A549 (cell line): ENCODE measurements at regions not wholly inside any gene's neighbourhood (a gene's known extent, or its start where the extent isn't known, plus 50 kb on each side); places are given as distances from the start of the nearest gene placed in this dataset.
"Not testable (repeated sequence)": the region's sequence is repeated elsewhere in the genome, so short reads cannot be mapped to it uniquely, and the experiment has no call there.

Experiments used
- ATAC-seq, 2 experiments: fragments of 200-7000 bp in 1 of 2; fragments of >200 bp in 1 of 2; cut with Nextera tagmentation in 1 of 2; cut with Tn5 transposase in 1 of 2; 3 replicates each; pipeline versions ENCODE4 v1.8.0 to v1.9.1; 2018 to 2020; ENCODE audit warnings: mild to moderate bottlenecking in 1 of 2, moderate library complexity in 1 of 2
- CTCF ChIA-PET: fragments of 300-600 bp; sonication (Branson Sonifier 250); formaldehyde crosslinking; extraction: SDS; loops from one replicate; lab custom pipeline; 2021; ENCODE audit warnings: antibody characterized with exemption, inconsistent platforms; lab: Yijun Ruan, JAX
- POLR2A ChIA-PET: fragments of 350-600 bp; formaldehyde crosslinking; extraction: SDS; loops from one replicate; lab custom pipeline; 2021; ENCODE audit warnings: antibody characterized with exemption, inconsistent platforms; lab: Yijun Ruan, JAX
- DNase-seq, 2 experiments: peaks; one replicate each; pipeline versions ENCODE4 v3.0.0 to v3.0.0-alpha.2; 2011 to 2016; ENCODE audit warnings: low read depth in 1 of 2, low spot score in 1 of 2
- FAIRE-seq: peaks from 2 replicates; lab custom pipeline; 2011; peaks lifted over from hg19 to GRCh38; lab: Jason Lieb, UNC
- H3K27ac ChIP-seq, 2 experiments: fragments of >200 bp; sonication (Bioruptor Twin); formaldehyde crosslinking; 3 replicates each; pipeline ENCODE4 v1.5.1; 2016 to 2017
- H3K4me1 ChIP-seq: fragments of >200 bp; sonication (Bioruptor Twin); formaldehyde crosslinking; 3 replicates; pipeline ENCODE4 v1.6.1; 2016
- H3K4me2 ChIP-seq: fragments of >200 bp; sonication (Bioruptor Twin); formaldehyde crosslinking; 3 replicates; pipeline ENCODE4 v1.6.1; 2016
- H3K4me3 ChIP-seq: fragments of >200 bp; sonication (Bioruptor Twin); formaldehyde crosslinking; 3 replicates; pipeline ENCODE4 v1.5.1; 2016
- H3K9me3 ChIP-seq: fragments of >200 bp; sonication (Bioruptor Twin); formaldehyde crosslinking; 3 replicates; pipeline ENCODE4 v1.6.1; 2016
- BHLHE40 ChIP-seq: IDR thresholded peaks from 2 replicates; pipeline ENCODE4 v1.6.1; 2012; ENCODE audit warnings: low read depth, low read length, inconsistent platforms
- CEBPB ChIP-seq, 2 experiments: fragments of >200 bp in 1 of 2; sonication (Bioruptor Twin) in 1 of 2; formaldehyde crosslinking in 1 of 2; IDR thresholded peaks; 2 replicates each; pipeline ENCODE4 v1.6.1; 2012 to 2016
- HOXB5 ChIP-seq: fragments of 250-450 bp; sonication (Bioruptor Pico); IDR thresholded peaks from 2 replicates; pipeline ENCODE4 v1.5.0; 2020; ENCODE audit warnings: mild to moderate bottlenecking, moderate library complexity
- JUN ChIP-seq, 2 experiments: fragments of >200 bp; sonication (Bioruptor Twin); formaldehyde crosslinking; IDR thresholded peaks; 2 replicates in 1 of 2; 3 replicates in 1 of 2; pipeline ENCODE4 v1.6.1; 2016 to 2017
- MAX ChIP-seq: IDR thresholded peaks from 2 replicates; pipeline ENCODE4 v1.6.1; 2012
- MYC ChIP-seq: IDR thresholded peaks from 2 replicates; pipeline ENCODE4 v1.6.1; 2012; ENCODE audit warnings: mild to moderate bottlenecking, inconsistent platforms, low read length, improper control_type of control experiment, borderline replicate concordance
- PBX3 ChIP-seq: IDR thresholded peaks from 2 replicates; pipeline ENCODE4 v1.6.1; 2012
- POLR2AphosphoS2 ChIP-seq: conservative IDR thresholded peaks from 2 replicates; pipeline ENCODE4 v1.6.1; 2012; ENCODE audit warnings: low read length, improper control_type of control experiment, inconsistent platforms
- RCOR1 ChIP-seq: fragments of 150-350 bp; IDR thresholded peaks from 2 replicates; pipeline ENCODE4 v1.6.1; 2014; ENCODE audit warnings: antibody characterized with exemption, low read length, low read depth
- RFX5 ChIP-seq: fragments of 450-650 bp; IDR thresholded peaks from 2 replicates; pipeline ENCODE4 v1.7.1; 2014; ENCODE audit warnings: antibody characterized with exemption, mild to moderate bottlenecking, moderate library complexity
- RNF2 ChIP-seq: fragments of 200-600 bp; sonication (generic); IDR thresholded peaks from 2 replicates; pipeline ENCODE4 v1.6.1; 2016; ENCODE audit warnings: low read depth, mild to moderate bottlenecking, antibody characterized with exemption, moderate library complexity, borderline replicate concordance
- SMC3 ChIP-seq: fragments of >200 bp; sonication (Bioruptor Twin); formaldehyde crosslinking; IDR thresholded peaks from 3 replicates; pipeline ENCODE4 v1.6.1; 2018; ENCODE audit warnings: inconsistent platforms
- TFCP2L1 ChIP-seq: fragments of 250-450 bp; sonication (Bioruptor Pico); IDR thresholded peaks from 2 replicates; pipeline ENCODE4 v1.5.0; 2021; ENCODE audit warnings: mild to moderate bottlenecking
- USF2 ChIP-seq: fragments of 450-650 bp; IDR thresholded peaks from 2 replicates; pipeline ENCODE4 v1.6.1; 2014; ENCODE audit warnings: antibody characterized with exemption
- WGBS: methylation state at CpG from one replicate; pipeline ENCODE4 v1.1.6; 2017; ENCODE audit errors: missing lambda C conversion rate; 5-methylcytosine and 5-hydroxymethylcytosine counted together
- TF ChIP-seq, protein P1 (sequence below): fragments of 150-350 bp; IDR thresholded peaks from 2 replicates; pipeline ENCODE4 v1.6.1; 2014; ENCODE audit warnings: low read depth, mild to moderate bottlenecking, low read length

DNA sequence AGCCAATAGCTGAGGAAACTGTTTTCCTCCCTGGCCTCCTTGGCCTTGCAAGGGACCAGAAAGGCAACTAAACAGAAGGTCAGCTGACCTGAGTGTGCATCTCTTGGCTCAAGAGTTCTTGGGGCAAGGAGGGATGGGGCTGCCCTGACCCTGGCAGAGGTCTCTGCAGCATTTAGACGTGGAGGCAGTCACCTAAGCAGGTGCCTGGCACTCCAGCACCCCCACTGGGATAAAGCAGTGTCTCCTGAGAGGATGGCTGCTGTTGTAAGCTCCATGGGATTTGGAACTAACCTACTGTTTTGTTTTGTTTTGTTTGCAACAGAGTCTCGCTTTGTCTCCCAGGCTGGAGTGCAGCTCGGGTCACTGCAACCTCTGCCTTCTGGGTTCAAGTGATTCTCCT is 185.2 kb downstream of the TBC1D2B start:
- Histone ChIP-seq H3K9me3 (no peaks in the 10 kb centered on the region), H3K4me3 (no peak overlapping the region), H3K4me1 (0 out of 3 replicates have a peak, but pooled peaks cover 2% of the 10 kb centered on the region), H3K27ac (no peak overlapping the region), H3K4me2 (no peak overlapping the region)
- FAIRE-seq (no peak), ATAC-seq (no peak), DNase-seq (no peak)
- CTCF ChIA-PET: interaction anchor here (1.0 to 1.9 kb wide), 7 partner anchors 10 to 348 kb away, joined by 3 to 10 read pairs (median 4); no protein-coding TSS in a partner anchor
- WGBS: 61% methylated on average over 3 of the region's 3 CpGs
- TF ChIP-seq CEBPB (IDR thresholded peaks at IDR 0.05) (no peak), POLR2AphosphoS2 (no peak), RFX5 (no peak), TFCP2L1 (CRISPR knock-in tag) (no peak), SMC3 (no peak), USF2 (no peak), MYC (no peak)
- POLR2A ChIA-PET: no interaction called here

DNA sequence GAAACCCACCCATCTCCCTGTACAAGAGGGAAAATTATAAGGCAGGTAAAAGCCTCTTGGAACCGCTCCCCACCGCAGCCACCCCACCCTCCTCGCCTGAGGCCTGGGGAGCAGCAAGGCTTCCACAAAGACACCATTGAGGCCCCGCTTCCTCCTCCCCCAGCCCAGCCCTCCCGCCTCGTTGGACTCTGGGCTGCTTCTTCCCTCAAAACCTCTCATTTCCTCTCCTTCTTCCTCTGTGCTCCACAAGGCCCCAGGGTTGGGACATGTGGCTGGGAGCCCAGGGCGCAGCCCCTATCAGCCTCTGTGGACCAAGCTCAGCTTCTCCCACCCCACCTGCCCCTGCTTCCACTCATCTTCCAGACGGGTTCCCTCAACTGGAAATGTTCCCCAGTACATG is 185.6 kb downstream of the TBC1D2B start:
- H3K4me1 ChIP-seq, FAIRE-seq, ATAC-seq, H3K27ac ChIP-seq, H3K4me3 ChIP-seq, DNase-seq, H3K4me2 ChIP-seq, H3K9me3 ChIP-seq, POLR2A ChIA-PET: not testable (repeated sequence)
- CTCF ChIA-PET: interaction anchor here (1.3 to 1.9 kb wide), 5 partner anchors 11 to 349 kb away, joined by 3 to 10 read pairs (median 5); no protein-coding TSS in a partner anchor
- 65% methylated on average over 8 of the region's 8 CpGs for WGBS

- POLR2A ChIA-PET, H3K27ac ChIP-seq, DNase-seq, H3K4me1 ChIP-seq, H3K4me2 ChIP-seq, H3K9me3 ChIP-seq, FAIRE-seq, ATAC-seq, H3K4me3 ChIP-seq: not testable (repeated sequence)
- 48% methylated on average over 14 of the region's 20 CpGs for WGBS
- CTCF ChIA-PET: interaction anchor here (1.6 kb wide), 1 partner anchor 11 kb away, joined by 3 read pairs; no protein-coding TSS in a partner anchor
Measured at GRCh38 chr15:77890911-77891801, 186.4 kb downstream of the TBC1D2B start.

- POLR2A ChIA-PET, H3K27ac ChIP-seq, H3K4me1 ChIP-seq, ATAC-seq, H3K9me3 ChIP-seq, DNase-seq, H3K4me3 ChIP-seq, FAIRE-seq, H3K4me2 ChIP-seq: not testable (repeated sequence)
- CTCF ChIA-PET: interaction anchor here (1.6 kb wide), 1 partner anchor 12 kb away, joined by 3 read pairs; no protein-coding TSS in a partner anchor
- 69% methylated on average over 15 of the region's 15 CpGs for WGBS
Measured at GRCh38 chr15:77889828-77890725, 187.4 kb downstream of the TBC1D2B start.

DNA sequence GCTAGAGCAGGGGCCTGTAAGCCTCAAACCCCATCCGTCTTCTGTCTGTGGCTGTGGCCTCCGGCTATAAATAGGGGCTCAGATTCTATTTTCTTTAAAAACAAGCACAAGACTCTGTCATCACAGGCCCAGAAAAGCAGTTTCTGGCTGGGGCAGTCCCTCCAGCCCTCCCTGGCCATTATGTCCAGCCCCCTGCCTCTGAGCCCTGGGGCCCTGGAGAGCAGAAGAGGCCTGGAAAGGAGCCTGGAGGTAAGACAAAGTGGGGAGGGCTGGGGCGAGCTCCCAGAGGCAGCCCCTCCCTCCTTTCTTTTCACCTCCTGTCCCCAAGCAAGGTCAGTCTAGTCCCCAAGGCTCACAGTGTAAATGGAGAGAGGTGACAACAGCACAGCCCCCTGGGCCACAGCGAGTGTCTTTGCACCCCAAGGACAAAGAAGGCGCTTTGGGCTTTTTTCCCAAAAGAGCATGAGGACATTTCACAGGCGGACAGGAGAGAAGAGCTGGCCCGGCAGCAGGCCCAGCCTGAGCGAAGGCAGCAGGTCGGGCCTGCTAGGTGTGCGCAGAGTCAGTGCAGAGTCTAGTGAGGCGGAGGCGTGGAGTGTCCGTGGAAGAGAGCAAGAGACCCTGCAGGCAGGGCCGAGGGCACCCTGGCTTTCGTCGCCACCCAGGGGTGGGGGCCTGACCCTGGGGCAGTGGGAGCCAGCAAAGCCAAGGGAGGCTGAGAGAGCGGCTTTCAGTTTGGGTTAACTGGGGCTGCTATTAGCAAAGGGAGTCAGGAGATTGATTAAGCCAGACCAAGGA is 188.3 kb downstream of the TBC1D2B start:
- Histone ChIP-seq H3K9me3 (no peaks in the 10 kb centered on the region), H3K27ac (no peak overlapping the region), H3K4me1 (peaks cover 4% of the 10 kb centered on the region; the same call in 1 of the 3 replicates), H3K4me2 (no peak overlapping the region), H3K4me3 (no peak overlapping the region)
- ChIA-PET CTCF (interaction anchor here (1.6 kb wide), 1 partner anchor 13 kb away, joined by 3 read pairs; no protein-coding TSS in a partner anchor), POLR2A (no interaction called here)
- no peak for ATAC-seq
- TF ChIP-seq MAX: no peak
- no peak for TF ChIP-seq HOXB5
- TF ChIP-seq RNF2: no peak
- no peak for TF ChIP-seq MYC
- TF ChIP-seq RCOR1: no peak
- no peak for TF ChIP-seq BHLHE40
- no peak for TF ChIP-seq JUN (IDR thresholded peaks at IDR 0.05)
- TF ChIP-seq PBX3: no peak
- TF ChIP-seq, protein P1, sequence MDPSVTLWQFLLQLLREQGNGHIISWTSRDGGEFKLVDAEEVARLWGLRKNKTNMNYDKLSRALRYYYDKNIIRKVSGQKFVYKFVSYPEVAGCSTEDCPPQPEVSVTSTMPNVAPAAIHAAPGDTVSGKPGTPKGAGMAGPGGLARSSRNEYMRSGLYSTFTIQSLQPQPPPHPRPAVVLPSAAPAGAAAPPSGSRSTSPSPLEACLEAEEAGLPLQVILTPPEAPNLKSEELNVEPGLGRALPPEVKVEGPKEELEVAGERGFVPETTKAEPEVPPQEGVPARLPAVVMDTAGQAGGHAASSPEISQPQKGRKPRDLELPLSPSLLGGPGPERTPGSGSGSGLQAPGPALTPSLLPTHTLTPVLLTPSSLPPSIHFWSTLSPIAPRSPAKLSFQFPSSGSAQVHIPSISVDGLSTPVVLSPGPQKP: no peak
- DNase-seq: no peak
- WGBS: 85% methylated on average over 17 of the region's 17 CpGs
- no peak for FAIRE-seq
